ENCODE measurements at regions not wholly inside any gene's neighbourhood (a gene's known extent, or its start where the extent isn't known, plus 50 kb on each side); places are given as distances from the start of the nearest gene placed in this dataset.

DNA sequence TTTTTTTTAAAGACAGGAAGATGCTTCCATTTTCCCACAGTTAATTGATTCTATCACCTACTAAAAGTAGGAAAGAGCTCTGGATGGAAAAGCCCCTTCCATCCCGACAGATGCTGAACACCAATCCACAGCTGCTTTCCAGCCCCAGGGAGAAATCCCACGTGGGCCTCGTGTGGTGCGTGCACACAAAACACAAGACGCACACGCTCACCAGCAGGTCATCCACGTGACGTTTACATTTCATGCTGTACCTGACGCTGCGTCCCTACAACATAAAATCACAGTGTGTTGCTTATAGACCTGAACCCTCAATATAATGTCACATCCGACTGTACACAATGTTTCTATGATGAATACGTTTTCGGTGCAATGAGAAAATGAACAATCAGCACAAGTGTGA lies 50.2 kb upstream of the DACT2 start:
- TF ChIP-seq, protein P1, sequence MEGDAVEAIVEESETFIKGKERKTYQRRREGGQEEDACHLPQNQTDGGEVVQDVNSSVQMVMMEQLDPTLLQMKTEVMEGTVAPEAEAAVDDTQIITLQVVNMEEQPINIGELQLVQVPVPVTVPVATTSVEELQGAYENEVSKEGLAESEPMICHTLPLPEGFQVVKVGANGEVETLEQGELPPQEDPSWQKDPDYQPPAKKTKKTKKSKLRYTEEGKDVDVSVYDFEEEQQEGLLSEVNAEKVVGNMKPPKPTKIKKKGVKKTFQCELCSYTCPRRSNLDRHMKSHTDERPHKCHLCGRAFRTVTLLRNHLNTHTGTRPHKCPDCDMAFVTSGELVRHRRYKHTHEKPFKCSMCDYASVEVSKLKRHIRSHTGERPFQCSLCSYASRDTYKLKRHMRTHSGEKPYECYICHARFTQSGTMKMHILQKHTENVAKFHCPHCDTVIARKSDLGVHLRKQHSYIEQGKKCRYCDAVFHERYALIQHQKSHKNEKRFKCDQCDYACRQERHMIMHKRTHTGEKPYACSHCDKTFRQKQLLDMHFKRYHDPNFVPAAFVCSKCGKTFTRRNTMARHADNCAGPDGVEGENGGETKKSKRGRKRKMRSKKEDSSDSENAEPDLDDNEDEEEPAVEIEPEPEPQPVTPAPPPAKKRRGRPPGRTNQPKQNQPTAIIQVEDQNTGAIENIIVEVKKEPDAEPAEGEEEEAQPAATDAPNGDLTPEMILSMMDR (IDR thresholded peaks at IDR 0.05; ENCODE audit: insufficient read depth, low read length, severe bottlenecking), result no peak
- H3K36me3 ChIP-seq (ENCODE audit: control insufficient read depth, insufficient read depth, low read length), result no peaks in the 10 kb centered on the region
- no peak overlapping the region for H3K4me3 ChIP-seq (ENCODE audit: low read depth, low read length)
- DNase-seq (ENCODE audit: low read depth), result no peak
- FAIRE-seq, result no peak
- H3K27me3 ChIP-seq (ENCODE audit: control insufficient read depth, insufficient read depth, low read length), result no peaks in the 10 kb centered on the region

DNA sequence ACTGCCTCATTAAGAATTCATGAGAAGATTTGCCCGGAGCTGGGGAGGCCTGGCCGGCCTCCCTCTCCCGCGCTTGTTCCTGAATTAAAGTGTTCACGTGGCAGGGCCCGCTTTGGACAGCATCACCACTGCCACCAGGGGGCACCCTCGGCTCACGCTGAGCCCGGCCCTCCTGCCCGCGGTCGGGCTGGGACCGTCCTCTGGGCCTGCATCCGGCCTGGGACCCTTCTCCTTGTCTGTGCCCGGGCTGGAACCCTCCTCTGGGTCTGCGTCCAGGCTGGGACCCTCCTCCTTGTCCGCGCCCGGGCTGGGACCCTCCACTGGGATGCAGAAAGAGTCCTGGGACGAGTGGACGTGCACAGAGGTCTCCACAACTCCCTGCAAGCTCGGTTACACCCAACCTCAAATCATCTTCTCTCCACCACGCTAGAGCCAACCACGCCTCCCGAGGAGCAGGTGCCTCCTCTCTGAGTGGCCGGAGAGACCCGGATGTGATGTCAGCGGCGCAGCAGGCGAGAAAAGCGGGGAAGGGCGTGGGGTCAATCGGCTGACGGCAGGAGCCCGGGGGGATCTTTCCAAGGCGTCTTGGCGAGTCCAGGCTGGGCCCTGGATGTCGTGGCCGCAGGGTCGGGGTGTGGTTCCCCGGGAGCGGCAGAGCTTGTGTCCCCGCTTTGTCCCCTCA lies 50.9 kb upstream of the DACT2 start:
- H3K4me3 ChIP-seq (ENCODE audit: low read depth, low read length), result no peak overlapping the region
- no peaks in the 10 kb centered on the region for H3K27me3 ChIP-seq (ENCODE audit: control insufficient read depth, insufficient read depth, low read length)
- TF ChIP-seq, protein P1 (IDR thresholded peaks at IDR 0.05; ENCODE audit: insufficient read depth, low read length, severe bottlenecking), result peak; percentile 70
- peak; percentile 5 for DNase-seq (ENCODE audit: low read depth)
- no peaks in the 10 kb centered on the region for H3K36me3 ChIP-seq (ENCODE audit: control insufficient read depth, insufficient read depth, low read length)
- no peak for FAIRE-seq

DNA sequence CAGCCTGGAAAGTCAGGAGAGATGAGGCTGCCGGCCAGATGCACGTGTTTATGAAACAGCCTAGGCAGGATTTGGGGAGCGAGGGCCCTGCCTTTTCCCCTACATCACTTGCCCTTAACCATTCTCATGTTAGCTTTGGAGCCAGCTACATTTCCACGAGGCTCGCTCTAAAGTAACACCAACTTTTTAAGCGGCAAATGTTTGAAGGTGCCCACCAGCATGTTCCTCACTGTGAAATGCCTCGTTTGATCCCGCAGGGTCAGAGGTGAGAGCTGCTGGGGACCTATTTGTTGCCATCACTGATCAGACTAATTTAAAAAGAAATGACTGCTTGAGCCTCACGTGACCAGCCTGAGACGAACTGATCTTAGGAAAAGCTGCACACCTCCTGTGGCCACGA lies 51.6 kb upstream of the DACT2 start:
- Histone ChIP-seq H3K27me3 (ENCODE audit: control insufficient read depth, insufficient read depth, low read length) (no peaks in the 10 kb centered on the region), H3K36me3 (ENCODE audit: control insufficient read depth, insufficient read depth, low read length) (no peaks in the 10 kb centered on the region), H3K4me3 (ENCODE audit: low read depth, low read length) (no peak overlapping the region)
- TF ChIP-seq, protein P1 (IDR thresholded peaks at IDR 0.05; ENCODE audit: insufficient read depth, low read length, severe bottlenecking), result no peak
- DNase-seq (ENCODE audit: low read depth) (no peak), FAIRE-seq (no peak)

DNA sequence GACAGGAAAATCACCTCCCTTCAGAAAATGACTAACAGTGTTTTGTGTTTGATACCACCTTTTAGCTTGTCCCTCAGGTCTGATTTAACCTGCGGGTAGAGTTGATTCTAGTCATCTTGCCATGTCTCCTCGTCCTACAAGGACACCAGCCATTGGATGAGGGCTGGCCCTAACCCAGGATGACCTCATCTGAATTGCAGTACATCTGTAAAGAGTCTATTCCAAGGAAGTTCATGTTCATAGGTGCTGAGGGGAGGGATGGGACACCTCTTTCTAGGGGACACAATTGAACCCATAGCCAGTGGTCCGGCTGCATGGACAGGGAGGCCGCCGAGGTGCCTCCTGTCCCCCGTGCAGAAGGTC lies 52.0 kb upstream of the DACT2 start:
- FAIRE-seq (no peak), DNase-seq (ENCODE audit: low read depth) (no peak)
- TF ChIP-seq, protein P1 (IDR thresholded peaks at IDR 0.05; ENCODE audit: insufficient read depth, low read length, severe bottlenecking), result no peak
- Histone ChIP-seq H3K27me3 (ENCODE audit: control insufficient read depth, insufficient read depth, low read length) (no peaks in the 10 kb centered on the region), H3K36me3 (ENCODE audit: control insufficient read depth, insufficient read depth, low read length) (no peaks in the 10 kb centered on the region), H3K4me3 (ENCODE audit: low read depth, low read length) (no peak overlapping the region)

DNA sequence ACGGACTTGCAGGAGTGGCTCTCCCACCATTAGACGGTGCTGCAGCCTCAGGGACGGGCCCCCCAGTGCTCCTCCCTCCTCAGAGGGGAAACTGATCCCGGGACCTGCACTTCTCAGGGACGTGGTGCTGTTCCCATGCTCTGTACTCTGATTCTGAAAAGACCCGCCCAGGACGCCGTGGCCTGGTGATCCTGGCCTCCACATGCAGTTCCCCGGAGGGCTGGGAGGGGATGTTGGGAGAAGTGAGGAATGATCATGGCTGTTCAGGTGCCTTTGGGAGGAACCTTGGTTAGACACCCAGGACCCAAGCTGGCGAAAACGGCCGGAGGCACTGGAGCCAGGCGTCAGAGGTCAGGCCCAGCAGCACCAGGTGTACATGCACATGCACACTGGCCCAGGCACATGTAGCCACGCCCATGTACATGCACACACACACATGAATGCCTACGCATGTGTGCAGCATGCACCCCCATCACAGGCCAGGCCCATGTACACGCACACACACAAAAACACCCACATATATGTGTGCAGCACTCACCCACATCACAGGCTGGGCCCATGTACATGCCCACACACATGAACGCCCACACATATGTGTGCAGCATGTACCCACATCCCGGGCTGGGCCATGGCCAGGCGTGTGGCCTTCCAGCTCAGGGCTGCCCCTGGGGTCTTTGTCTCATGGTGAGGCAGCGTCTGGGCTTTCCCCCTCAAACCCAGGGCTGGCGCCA lies 52.6 kb upstream of the DACT2 start:
- FAIRE-seq, result no peak

More for the DNA sequence above, 52.6 kb upstream of the DACT2 start:
- DNase-seq (ENCODE audit: low read depth), result no peak
- Histone ChIP-seq H3K36me3 (ENCODE audit: control insufficient read depth, insufficient read depth, low read length) (no peaks in the 10 kb centered on the region), H3K4me3 (ENCODE audit: low read depth, low read length) (no peak overlapping the region), H3K27me3 (ENCODE audit: control insufficient read depth, insufficient read depth, low read length) (no peaks in the 10 kb centered on the region)
- TF ChIP-seq, protein P1 (IDR thresholded peaks at IDR 0.05; ENCODE audit: insufficient read depth, low read length, severe bottlenecking), result no peak

All from bronchial epithelial cell (primary cell).